HEK293T (cell line): ENCODE measurements at regions not wholly inside any gene's neighbourhood (a gene's known extent, or its start where the extent isn't known, plus 50 kb on each side); places are given as distances from the start of the nearest gene placed in this dataset.

Experiments used
- ARNT ChIP-seq: fragments of 450-650 bp; IDR thresholded peaks from 2 replicates; pipeline ENCODE4 v1.6.1; 2017; ENCODE audit warnings: mild to moderate bottlenecking
- BHLHE40 ChIP-seq: fragments of 450-650 bp; IDR thresholded peaks from 2 replicates; pipeline ENCODE4 v1.6.1; 2016; ENCODE audit warnings: mild to moderate bottlenecking, moderate library complexity, borderline replicate concordance
- FOXA1 ChIP-seq: fragments of 450-650 bp; IDR thresholded peaks from 2 replicates; pipeline ENCODE4 v1.6.1; 2016; ENCODE audit warnings: mild to moderate bottlenecking
- FOXK2 ChIP-seq: fragments of 450-650 bp; IDR thresholded peaks from 2 replicates; pipeline ENCODE4 v1.6.1; 2016; ENCODE audit warnings: mild to moderate bottlenecking
- FOXM1 ChIP-seq: fragments of 450-650 bp; IDR thresholded peaks from 2 replicates; pipeline ENCODE4 v1.6.1; 2017; ENCODE audit warnings: mild to moderate bottlenecking, borderline replicate concordance
- LEF1 ChIP-seq: fragments of 450-650 bp; IDR thresholded peaks from 2 replicates; pipeline ENCODE4 v1.6.1; 2017; ENCODE audit warnings: mild to moderate bottlenecking, borderline replicate concordance
- NFRKB ChIP-seq: fragments of 450-650 bp; IDR thresholded peaks from 2 replicates; pipeline ENCODE4 v1.6.1; 2016; ENCODE audit warnings: mild to moderate bottlenecking, moderate library complexity
- SP1 ChIP-seq: fragments of 450-650 bp; IDR thresholded peaks from 2 replicates; pipeline ENCODE4 v1.6.1; 2017
- SUZ12 ChIP-seq: fragments of 450-650 bp; IDR thresholded peaks from 2 replicates; pipeline ENCODE4 v1.6.1; 2016; ENCODE audit warnings: mild to moderate bottlenecking
- TARDBP ChIP-seq: fragments of 450-650 bp; IDR thresholded peaks from 2 replicates; pipeline ENCODE4 v1.6.1; 2016
- ZNF384 ChIP-seq: fragments of 450-650 bp; IDR thresholded peaks from 2 replicates; pipeline ENCODE4 v1.6.1; 2016
- TF ChIP-seq, protein P1 (sequence below): fragments of 450-650 bp; IDR thresholded peaks from 2 replicates; pipeline ENCODE4 v1.6.1; 2016

DNA sequence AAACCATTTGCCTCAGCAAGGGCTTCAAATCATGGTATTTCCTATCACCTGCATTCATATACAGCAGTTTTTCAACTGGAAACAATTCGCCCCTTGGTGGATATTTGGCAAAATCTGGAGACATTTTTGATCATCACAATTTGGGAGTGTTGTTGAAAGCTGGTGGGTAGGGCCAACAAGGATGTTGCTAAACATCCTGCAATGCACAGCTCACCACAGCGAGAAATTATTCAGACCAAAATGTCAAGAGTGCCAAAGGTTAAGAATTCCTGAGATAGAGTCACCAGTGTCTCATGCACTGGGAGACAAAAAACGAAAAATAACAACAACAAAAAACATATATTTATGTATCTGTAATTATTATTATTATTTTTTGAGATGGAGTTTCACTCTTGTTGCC lies 435.2 kb upstream of the CTSO start:
- TF ChIP-seq NFRKB (no peak), SUZ12 (no peak), ARNT (no peak), FOXK2 (no peak), TARDBP (no peak), FOXA1 (no peak), SP1 (no peak), ZNF384 (no peak), BHLHE40 (no peak), FOXM1 (no peak), LEF1 (no peak)
- TF ChIP-seq, protein P1, sequence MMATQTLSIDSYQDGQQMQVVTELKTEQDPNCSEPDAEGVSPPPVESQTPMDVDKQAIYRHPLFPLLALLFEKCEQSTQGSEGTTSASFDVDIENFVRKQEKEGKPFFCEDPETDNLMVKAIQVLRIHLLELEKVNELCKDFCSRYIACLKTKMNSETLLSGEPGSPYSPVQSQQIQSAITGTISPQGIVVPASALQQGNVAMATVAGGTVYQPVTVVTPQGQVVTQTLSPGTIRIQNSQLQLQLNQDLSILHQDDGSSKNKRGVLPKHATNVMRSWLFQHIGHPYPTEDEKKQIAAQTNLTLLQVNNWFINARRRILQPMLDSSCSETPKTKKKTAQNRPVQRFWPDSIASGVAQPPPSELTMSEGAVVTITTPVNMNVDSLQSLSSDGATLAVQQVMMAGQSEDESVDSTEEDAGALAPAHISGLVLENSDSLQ = no peak
